ENCODE measurements at regions not wholly inside any gene's neighbourhood (a gene's known extent, or its start where the extent isn't known, plus 50 kb on each side); places are given as distances from the start of the nearest gene placed in this dataset.
"Not testable (repeated sequence)": the region's sequence is repeated elsewhere in the genome, so short reads cannot be mapped to it uniquely, and the experiment has no call there.

DNA sequence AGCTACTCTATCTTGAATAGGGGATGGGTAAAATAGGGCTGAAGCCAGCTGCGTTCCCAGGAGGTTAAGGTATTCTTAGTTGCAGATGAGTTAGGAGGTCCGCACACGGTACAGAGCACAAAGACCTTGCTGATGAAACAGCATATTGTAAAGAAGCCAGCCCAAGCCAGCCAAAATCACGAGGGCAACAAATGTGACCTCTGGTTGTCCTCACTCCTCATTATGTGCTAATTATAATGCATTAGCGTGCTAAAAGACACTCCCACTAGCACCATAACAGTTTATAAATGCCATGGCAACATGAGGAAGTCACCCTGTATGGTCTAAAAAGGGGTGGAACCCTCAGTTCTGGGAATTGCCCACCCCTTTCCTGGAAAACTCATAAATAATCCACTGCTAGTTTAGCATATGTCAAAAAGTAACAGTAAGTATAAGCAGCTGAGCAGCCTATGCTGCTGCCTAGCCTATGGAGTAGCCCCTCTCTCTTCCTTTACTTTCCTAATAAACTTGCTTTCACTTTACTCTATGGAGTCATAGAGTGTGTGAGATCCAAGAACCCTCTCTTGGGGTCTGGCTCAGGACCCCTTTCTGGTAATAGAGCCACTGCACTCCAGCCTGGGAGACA lies 98.9 kb upstream of the NOX4 start:
- DNase-seq (ENCODE audit: low spot score); in situ Hi-C loops (cut with MboI; ENCODE audit: low pct_unique_long_range_greater_than_20kb, low sequenced_read_pairs, unreplicated experiment): not testable (repeated sequence)

DNA sequence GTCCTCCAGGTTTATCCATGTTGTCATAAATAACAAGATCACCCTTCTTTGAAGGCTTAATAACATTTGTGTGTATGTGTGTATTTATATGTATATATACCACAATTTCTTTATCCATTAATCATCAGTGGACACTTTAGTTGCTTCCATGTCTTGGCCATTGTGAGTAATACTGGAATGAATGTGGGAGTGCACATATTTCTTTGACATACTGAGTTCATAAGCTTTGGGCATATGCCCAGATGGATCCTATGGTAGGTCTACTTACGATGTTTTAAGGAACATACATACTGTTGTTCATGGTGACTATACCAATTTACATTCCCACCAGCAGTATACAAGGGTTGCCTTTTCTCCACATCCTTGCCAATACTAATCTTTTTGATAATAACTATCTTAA lies 108.8 kb upstream of the TRIM77 start:
- DNase-seq (ENCODE audit: low spot score); in situ Hi-C loops (cut with MboI; ENCODE audit: low pct_unique_long_range_greater_than_20kb, low sequenced_read_pairs, unreplicated experiment): not testable (repeated sequence)

DNA sequence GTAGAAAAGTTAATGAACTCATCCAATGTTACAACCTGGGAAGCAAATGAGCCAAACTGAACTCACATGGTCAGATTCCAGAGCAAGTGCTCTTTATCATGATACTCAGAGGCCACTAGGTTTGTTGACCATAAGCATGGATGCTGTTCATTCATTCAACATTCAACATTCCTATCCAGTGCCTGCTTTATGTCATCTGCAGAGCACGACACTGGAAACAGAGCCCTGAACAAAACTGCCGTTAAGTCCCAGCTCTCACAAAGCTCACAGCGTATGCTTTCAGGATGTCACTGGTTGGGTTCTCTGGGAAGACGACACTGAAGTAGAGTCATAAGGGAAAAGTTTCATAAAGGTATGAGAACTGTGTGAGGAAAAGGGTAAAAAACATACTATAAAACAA lies 105.8 kb upstream of the TRIM77 start:
- DNase-seq (ENCODE audit: low spot score), result no peak
- in situ Hi-C loops (cut with MboI; ENCODE audit: low pct_unique_long_range_greater_than_20kb, low sequenced_read_pairs, unreplicated experiment), result no loop called here
- TF ChIP-seq, protein P1, sequence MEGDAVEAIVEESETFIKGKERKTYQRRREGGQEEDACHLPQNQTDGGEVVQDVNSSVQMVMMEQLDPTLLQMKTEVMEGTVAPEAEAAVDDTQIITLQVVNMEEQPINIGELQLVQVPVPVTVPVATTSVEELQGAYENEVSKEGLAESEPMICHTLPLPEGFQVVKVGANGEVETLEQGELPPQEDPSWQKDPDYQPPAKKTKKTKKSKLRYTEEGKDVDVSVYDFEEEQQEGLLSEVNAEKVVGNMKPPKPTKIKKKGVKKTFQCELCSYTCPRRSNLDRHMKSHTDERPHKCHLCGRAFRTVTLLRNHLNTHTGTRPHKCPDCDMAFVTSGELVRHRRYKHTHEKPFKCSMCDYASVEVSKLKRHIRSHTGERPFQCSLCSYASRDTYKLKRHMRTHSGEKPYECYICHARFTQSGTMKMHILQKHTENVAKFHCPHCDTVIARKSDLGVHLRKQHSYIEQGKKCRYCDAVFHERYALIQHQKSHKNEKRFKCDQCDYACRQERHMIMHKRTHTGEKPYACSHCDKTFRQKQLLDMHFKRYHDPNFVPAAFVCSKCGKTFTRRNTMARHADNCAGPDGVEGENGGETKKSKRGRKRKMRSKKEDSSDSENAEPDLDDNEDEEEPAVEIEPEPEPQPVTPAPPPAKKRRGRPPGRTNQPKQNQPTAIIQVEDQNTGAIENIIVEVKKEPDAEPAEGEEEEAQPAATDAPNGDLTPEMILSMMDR (IDR thresholded peaks at IDR 0.05; ENCODE audit: extremely low read depth, insufficient read depth, missing control alignments), result no peak

DNA sequence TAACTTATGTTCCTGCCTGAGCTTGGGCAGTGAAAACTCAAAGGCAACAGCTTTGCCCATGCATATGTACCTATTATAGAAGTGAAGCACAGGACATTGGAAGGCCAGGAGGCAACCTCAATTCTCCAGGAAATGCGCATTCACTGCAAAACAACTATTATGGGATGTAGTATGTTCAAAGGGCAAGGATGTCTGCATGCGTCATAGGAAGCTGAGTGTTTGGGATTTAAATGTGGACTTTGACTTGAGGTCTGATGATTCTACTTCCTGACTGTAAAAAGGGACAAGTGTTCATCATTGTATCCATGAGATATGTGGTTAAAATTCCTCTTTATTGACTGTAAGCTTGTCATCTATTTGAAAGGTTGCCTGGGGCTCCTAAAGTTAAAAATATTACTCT lies 103.3 kb upstream of the TRIM77 start:
- in situ Hi-C loops (cut with MboI; ENCODE audit: low pct_unique_long_range_greater_than_20kb, low sequenced_read_pairs, unreplicated experiment); DNase-seq (ENCODE audit: low spot score): not testable (repeated sequence)

DNA sequence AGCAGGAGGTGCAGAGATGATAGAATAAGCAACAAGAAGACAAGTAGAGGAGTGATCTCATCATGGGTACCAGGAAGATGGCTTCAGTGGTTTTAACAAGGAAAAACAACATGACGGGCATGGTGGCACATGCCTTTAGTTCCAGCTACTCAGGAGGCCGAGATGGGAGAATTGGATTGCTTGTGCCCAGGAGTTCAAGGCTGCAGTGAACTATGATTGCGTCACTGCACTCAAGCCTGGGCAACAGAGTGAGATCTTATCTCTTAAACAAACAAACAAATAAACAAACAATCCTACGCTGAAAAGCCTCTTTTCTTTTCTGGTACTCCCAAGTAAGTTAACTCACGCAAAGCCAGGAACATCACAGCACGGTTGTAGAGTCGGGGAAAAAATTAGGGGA lies 102.6 kb upstream of the TRIM77 start:
- in situ Hi-C loops (cut with MboI; ENCODE audit: low pct_unique_long_range_greater_than_20kb, low sequenced_read_pairs, unreplicated experiment); DNase-seq (ENCODE audit: low spot score): not testable (repeated sequence)

DNA sequence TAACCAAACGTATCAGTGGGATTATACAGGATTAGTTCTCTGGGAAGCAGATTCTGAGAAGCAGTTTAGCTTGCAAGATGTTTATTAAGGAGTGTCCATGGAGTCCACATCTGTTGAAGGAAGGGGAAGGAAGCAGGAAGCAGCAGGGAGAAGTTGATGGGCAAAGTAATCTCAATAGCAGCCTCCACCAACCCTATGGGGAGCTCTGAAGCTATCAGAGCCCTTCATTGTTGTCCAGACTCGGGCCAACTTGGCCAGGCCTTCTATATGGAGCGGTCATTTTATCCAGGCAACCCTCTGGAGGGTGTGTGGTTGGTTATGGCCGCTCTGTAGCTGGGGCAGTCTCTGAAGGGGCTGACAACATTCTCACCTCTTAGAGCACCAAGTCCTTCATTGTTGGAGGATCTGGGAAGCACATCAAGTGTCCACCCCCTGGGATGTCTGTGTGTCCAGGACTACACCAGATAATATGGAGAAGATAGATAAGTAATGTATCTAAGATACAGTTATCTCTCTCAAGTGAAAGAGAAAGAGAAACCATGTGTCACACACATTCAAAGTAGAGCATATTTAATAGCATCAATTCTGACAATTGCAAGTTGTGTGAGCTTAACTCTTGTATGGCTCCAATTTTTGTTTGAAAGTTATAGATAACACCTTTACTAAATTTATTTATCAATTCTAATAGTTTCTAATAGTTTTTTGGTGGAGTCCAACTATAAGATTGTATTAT lies 101.7 kb upstream of the TRIM77 start:
- in situ Hi-C loops (cut with MboI; ENCODE audit: low pct_unique_long_range_greater_than_20kb, low sequenced_read_pairs, unreplicated experiment), result no loop called here
- DNase-seq (ENCODE audit: low spot score), result no peak
- TF ChIP-seq, protein P1 (IDR thresholded peaks at IDR 0.05; ENCODE audit: extremely low read depth, insufficient read depth, missing control alignments), result no peak

DNA sequence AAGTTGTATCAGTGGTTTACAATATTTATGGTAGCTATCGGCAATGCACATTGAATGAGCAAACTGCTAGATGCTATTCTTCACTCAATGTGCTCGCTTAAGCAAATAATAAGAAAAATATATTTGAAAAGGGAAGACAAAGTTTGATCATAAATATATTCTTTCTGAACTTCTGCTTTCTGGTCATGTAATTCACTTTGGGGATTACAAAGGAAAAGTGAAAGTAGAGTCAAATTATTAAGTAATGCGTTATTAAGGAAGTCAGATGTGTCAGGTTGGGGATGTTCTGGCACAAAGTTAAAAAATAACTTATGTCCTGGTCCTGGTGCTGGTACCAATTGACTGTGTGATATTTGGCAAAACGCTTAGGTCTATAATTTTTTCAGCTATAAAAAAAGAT lies 98.0 kb upstream of the TRIM77 start:
- in situ Hi-C loops (cut with MboI; ENCODE audit: low pct_unique_long_range_greater_than_20kb, low sequenced_read_pairs, unreplicated experiment), result no loop called here
- DNase-seq (ENCODE audit: low spot score), result no peak
- TF ChIP-seq, protein P1 (IDR thresholded peaks at IDR 0.05; ENCODE audit: extremely low read depth, insufficient read depth, missing control alignments), result no peak

DNA sequence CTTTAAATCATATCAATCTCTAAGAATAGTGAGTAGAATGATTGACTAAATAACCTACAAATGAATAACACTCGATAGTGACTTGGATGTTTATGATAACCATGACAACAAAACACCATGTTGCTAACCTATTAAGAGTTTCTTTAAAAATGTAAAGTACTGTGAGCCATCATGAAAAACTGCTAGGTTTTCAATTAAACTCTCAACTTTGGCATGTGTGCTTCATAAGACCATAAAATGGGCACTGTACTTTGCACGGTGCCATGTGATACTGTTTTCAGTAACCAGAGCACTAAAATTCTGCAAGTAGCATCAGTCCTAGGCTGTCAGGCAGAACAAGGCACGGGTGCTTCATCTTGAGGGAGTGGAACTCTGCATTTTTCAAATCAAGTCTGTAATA lies 96.2 kb upstream of the TRIM77 start:
- in situ Hi-C loops (cut with MboI; ENCODE audit: low pct_unique_long_range_greater_than_20kb, low sequenced_read_pairs, unreplicated experiment), result no loop called here
- no peak for DNase-seq (ENCODE audit: low spot score)

DNA sequence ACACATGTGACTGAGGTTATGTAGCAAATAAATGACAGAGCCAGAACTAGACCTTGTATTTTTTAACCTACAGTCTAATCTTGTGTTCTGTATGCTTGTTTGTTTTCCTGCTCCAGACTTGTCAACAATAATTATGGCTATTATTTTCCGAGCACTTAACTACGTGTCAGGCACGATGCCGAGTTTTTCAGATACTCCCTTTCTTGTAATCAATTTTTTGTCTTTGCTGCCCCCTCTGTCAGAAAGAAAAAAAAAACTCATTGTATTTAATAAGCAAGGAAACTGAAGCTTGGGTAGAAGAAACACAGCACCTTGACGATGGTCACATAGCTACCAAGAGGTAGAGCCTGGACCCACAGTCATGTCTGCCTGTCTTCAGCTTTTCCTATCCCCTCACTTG lies 95.7 kb upstream of the TRIM77 start:
- DNase-seq (ENCODE audit: low spot score); in situ Hi-C loops (cut with MboI; ENCODE audit: low pct_unique_long_range_greater_than_20kb, low sequenced_read_pairs, unreplicated experiment): not testable (repeated sequence)

More for the DNA sequence above, 96.2 kb upstream of the TRIM77 start:
- TF ChIP-seq, protein P1 (IDR thresholded peaks at IDR 0.05; ENCODE audit: extremely low read depth, insufficient read depth, missing control alignments), result no peak

DNA sequence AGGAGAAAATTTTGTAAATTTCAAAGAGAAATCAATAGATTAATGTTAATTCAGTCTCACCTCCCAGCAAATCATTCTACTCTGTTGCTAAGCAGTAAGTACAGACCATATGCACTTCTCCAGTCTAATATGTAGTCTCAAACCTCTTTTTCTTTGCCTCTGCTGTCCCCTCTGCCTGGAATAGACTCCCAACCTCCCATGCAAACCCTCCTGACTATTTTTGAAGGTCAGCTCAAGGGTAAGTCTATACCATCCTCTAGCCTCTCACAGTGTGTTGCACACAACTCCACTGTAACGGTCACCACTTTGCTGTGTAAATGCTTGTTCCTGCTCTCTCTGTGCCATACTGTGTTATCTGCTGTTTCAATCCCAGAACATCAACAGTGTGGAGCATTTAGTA lies 94.5 kb upstream of the TRIM77 start:
- not testable (repeated sequence) for DNase-seq (ENCODE audit: low spot score)

DNA sequence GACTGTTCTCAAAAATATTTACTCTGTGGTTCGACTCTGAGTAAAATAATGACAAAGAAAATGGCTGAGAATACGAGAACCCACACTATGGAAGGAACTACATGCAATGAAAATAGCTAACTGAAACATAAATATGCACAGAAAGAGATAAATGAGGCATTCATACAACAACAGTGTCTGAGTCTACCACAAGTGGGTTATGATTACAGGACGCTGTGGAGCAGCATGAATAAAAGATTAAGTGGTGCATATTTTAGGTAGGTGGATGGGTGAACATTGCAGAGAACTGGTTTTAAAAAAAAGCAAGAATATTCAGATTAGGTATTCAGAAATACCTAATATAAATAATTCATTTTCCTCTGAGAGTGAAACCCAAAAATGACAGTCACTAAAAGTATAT lies 93.9 kb upstream of the TRIM77 start:
- in situ Hi-C loops (cut with MboI; ENCODE audit: low pct_unique_long_range_greater_than_20kb, low sequenced_read_pairs, unreplicated experiment); DNase-seq (ENCODE audit: low spot score): not testable (repeated sequence)

More for the DNA sequence above, 94.5 kb upstream of the TRIM77 start:
- in situ Hi-C loops (cut with MboI; ENCODE audit: low pct_unique_long_range_greater_than_20kb, low sequenced_read_pairs, unreplicated experiment), result not testable (repeated sequence)

All from GM13977 (cell line).